IMR-90 (cell line): ENCODE measurements at regions not wholly inside any gene's neighbourhood (a gene's known extent, or its start where the extent isn't known, plus 50 kb on each side); places are given as distances from the start of the nearest gene placed in this dataset.

ENCODE experiments used
- ATAC-seq: fragments of 200-7000 bp; cut with Tn5 transposase; 2 replicates; pipeline ENCODE4 v1.9.1; 2020; ENCODE audit warnings: low read depth, mild to moderate bottlenecking, moderate library complexity
- BruUV-seq: library from RNA; stranded (reverse); fragments of 400-500 nt; replicated peaks from 2 replicates; lab custom pipeline; 2021; lab: Mats Ljungman, UMichigan
- CTCF ChIA-PET: fragments of 300-600 bp; formaldehyde crosslinking; extraction: SDS; loops from one replicate; lab custom pipeline; 2021; ENCODE audit warnings: antibody characterized with exemption; lab: Yijun Ruan, JAX
- POLR2A ChIA-PET: fragments of 300-600 bp; sonication (Branson Sonifier 250); formaldehyde crosslinking; loops from one replicate; lab custom pipeline; 2022; ENCODE audit warnings: antibody characterized with exemption; ENCODE audit not compliant: unreplicated experiment; lab: Charles Lee
- DNase-seq: peaks from one replicate; pipeline ENCODE4 v3.0.0; 2013
- H2AFZ ChIP-seq: replicated peaks from 2 replicates; pipeline ENCODE3; 2013; ENCODE audit warnings: low read length, mild to moderate bottlenecking; ENCODE audit not compliant: poor library complexity
- H2AK5ac ChIP-seq: 2 replicates; pipeline ENCODE4 v1.6.1; 2013; ENCODE audit warnings: low read depth, low read length, inconsistent platforms
- H2AK9ac ChIP-seq: replicated peaks from 2 replicates; pipeline ENCODE3; 2013; ENCODE audit warnings: mild to moderate bottlenecking, low read depth, low read length, moderate library complexity; ENCODE audit not compliant: poor library complexity
- H2BK120ac ChIP-seq: 2 replicates; pipeline ENCODE4 v1.6.1; 2013; ENCODE audit warnings: low read depth, low read length, inconsistent platforms
- H2BK15ac ChIP-seq: 3 replicates; pipeline ENCODE4 v1.6.1; 2013; ENCODE audit warnings: low read depth, low read length, inconsistent platforms
- H2BK20ac ChIP-seq: 2 replicates; pipeline ENCODE4 v1.6.1; 2013; ENCODE audit warnings: low read depth, mild to moderate bottlenecking, inconsistent platforms, low read length, moderate library complexity
- H2BK5ac ChIP-seq: 2 replicates; pipeline ENCODE4 v1.6.1; 2013; ENCODE audit warnings: mild to moderate bottlenecking, low read depth, low read length, inconsistent platforms; ENCODE audit not compliant: poor library complexity, severe bottlenecking
- H3K14ac ChIP-seq: replicated peaks from 2 replicates; pipeline ENCODE4 v1.6.1; 2013; ENCODE audit warnings: low read depth, low read length, inconsistent platforms
- H3K18ac ChIP-seq: 2 replicates; pipeline ENCODE4 v1.6.1; 2013; ENCODE audit warnings: low read depth, low read length, control low read depth
- H3K23ac ChIP-seq: 2 replicates; pipeline ENCODE4 v1.6.1; 2013; ENCODE audit warnings: low read depth, low read length, inconsistent platforms
- H3K27ac ChIP-seq: 2 replicates; pipeline ENCODE4 v1.5.1; 2013; ENCODE audit warnings: mild to moderate bottlenecking, control low read depth, low read length; ENCODE audit not compliant: insufficient read depth
- H3K27me3 ChIP-seq: 2 replicates; pipeline ENCODE4 v1.6.1; 2013; ENCODE audit warnings: low read length; ENCODE audit not compliant: control insufficient read depth, insufficient read depth
- H3K36me3 ChIP-seq: 2 replicates; pipeline ENCODE4 v1.6.1; 2013; ENCODE audit warnings: low read length, mixed read lengths; ENCODE audit not compliant: control insufficient read depth, insufficient read depth
- H3K4ac ChIP-seq: 2 replicates; pipeline ENCODE4 v1.6.1; 2013; ENCODE audit warnings: low read depth, low read length, inconsistent platforms
- H3K4me1 ChIP-seq: 2 replicates; pipeline ENCODE4 v1.6.1; 2013; ENCODE audit warnings: low read length, mixed read lengths; ENCODE audit not compliant: control insufficient read depth, insufficient read depth
- H3K4me2 ChIP-seq: 2 replicates; pipeline ENCODE4 v1.6.1; 2013; ENCODE audit warnings: low read depth, mild to moderate bottlenecking, control low read depth, low read length, moderate library complexity
- H3K4me3 ChIP-seq: 2 replicates; pipeline ENCODE4 v1.5.1; 2013; ENCODE audit warnings: low read depth, mild to moderate bottlenecking, control low read depth, low read length, moderate library complexity; ENCODE audit not compliant: insufficient read depth
- H3K56ac ChIP-seq: 2 replicates; pipeline ENCODE4 v1.6.1; 2013; ENCODE audit warnings: low read length, inconsistent platforms; ENCODE audit not compliant: insufficient read depth; ENCODE audit errors: extremely low read depth
- H3K79me1 ChIP-seq, 2 experiments: 2 replicates each; pipeline ENCODE4 v1.6.1; 2013; ENCODE audit warnings: low read length in 2 of 2, inconsistent platforms in 1 of 2, low read depth in 1 of 2
- H3K9ac ChIP-seq: 2 replicates; pipeline ENCODE4 v1.6.1; 2013; ENCODE audit warnings: low read depth, low read length, control low read depth
- H3K9me1 ChIP-seq: 2 replicates; pipeline ENCODE4 v1.6.1; 2013; ENCODE audit warnings: low read length, inconsistent platforms; ENCODE audit not compliant: insufficient read depth
- H3K9me3 ChIP-seq: 2 replicates; pipeline ENCODE4 v1.6.1; 2013; ENCODE audit warnings: low read length; ENCODE audit not compliant: control insufficient read depth, insufficient read depth
- H4K20me1 ChIP-seq: 2 replicates; pipeline ENCODE4 v1.6.1; 2013; ENCODE audit warnings: low read length, inconsistent platforms; ENCODE audit not compliant: insufficient read depth
- H4K5ac ChIP-seq: 2 replicates; pipeline ENCODE4 v1.6.1; 2013; ENCODE audit warnings: mild to moderate bottlenecking, low read depth, low read length, control low read depth
- H4K8ac ChIP-seq, 2 experiments: 2 replicates each; pipeline ENCODE4 v1.6.1; 2013; ENCODE audit warnings: low read depth in 2 of 2, low read length in 2 of 2, control low read depth in 1 of 2, inconsistent platforms in 1 of 2
- H4K91ac ChIP-seq: 2 replicates; pipeline ENCODE4 v1.6.1; 2013; ENCODE audit warnings: low read depth, low read length, inconsistent platforms; ENCODE audit not compliant: insufficient read depth
- BHLHE40 ChIP-seq: fragments of 150-350 bp; IDR thresholded peaks from 2 replicates; pipeline ENCODE4 v1.6.1; 2016; ENCODE audit warnings: mild to moderate bottlenecking, low read depth, low read length
- CEBPB ChIP-seq: IDR thresholded peaks from 2 replicates; pipeline ENCODE4 v1.6.1; 2012; ENCODE audit warnings: low read depth, low read length, improper control_type of control experiment
- CHD1 ChIP-seq: IDR thresholded peaks from 2 replicates; pipeline ENCODE4 v1.6.1; 2012; ENCODE audit warnings: low read depth, low read length, improper control_type of control experiment
- CTCF ChIP-seq: conservative IDR thresholded peaks from 2 replicates; pipeline ENCODE4 v1.5.1; 2012; ENCODE audit warnings: mild to moderate bottlenecking, low read depth, low read length, improper control_type of control experiment
- ELK1 ChIP-seq: fragments of 150-350 bp; IDR thresholded peaks from 2 replicates; pipeline ENCODE4 v1.6.1; 2016; ENCODE audit warnings: low read depth, mild to moderate bottlenecking, low read length, moderate library complexity, borderline replicate concordance
- FOS ChIP-seq: fragments of 150-350 bp; IDR thresholded peaks from 2 replicates; pipeline ENCODE4 v1.6.1; 2016; ENCODE audit warnings: low read depth, low read length
- MAFK ChIP-seq: IDR thresholded peaks from 2 replicates; pipeline ENCODE4 v1.6.1; 2012; ENCODE audit warnings: low read depth, low read length, improper control_type of control experiment
- MAZ ChIP-seq: IDR thresholded peaks from 2 replicates; pipeline ENCODE4 v1.6.1; 2012; ENCODE audit warnings: low read depth, mild to moderate bottlenecking, low read length, improper control_type of control experiment, moderate library complexity, borderline replicate concordance
- MXI1 ChIP-seq: IDR thresholded peaks from 2 replicates; pipeline ENCODE4 v1.6.1; 2012; ENCODE audit warnings: low read depth, mild to moderate bottlenecking, low read length, moderate library complexity, borderline replicate concordance
- NFE2L2 ChIP-seq: fragments of 150-350 bp; IDR thresholded peaks from 2 replicates; pipeline ENCODE4 v1.6.1; 2016; ENCODE audit warnings: low read depth, mild to moderate bottlenecking, low read length
- POLR2A ChIP-seq: IDR thresholded peaks from 2 replicates; pipeline ENCODE4 v1.6.1; 2012; ENCODE audit warnings: mild to moderate bottlenecking, low read depth, low read length
- RAD21 ChIP-seq: IDR thresholded peaks from 2 replicates; pipeline ENCODE4 v1.6.1; 2012; ENCODE audit warnings: low read length, improper control_type of control experiment
- RCOR1 ChIP-seq: IDR thresholded peaks from 2 replicates; pipeline ENCODE4 v1.6.1; 2012; ENCODE audit warnings: mild to moderate bottlenecking, low read length, improper control_type of control experiment; ENCODE audit not compliant: insufficient replicate concordance
- RFX5 ChIP-seq: IDR thresholded peaks from 2 replicates; pipeline ENCODE4 v1.8.0; 2012; ENCODE audit warnings: low read depth, mild to moderate bottlenecking, low read length, moderate library complexity
- SMC3 ChIP-seq: fragments of 150-350 bp; IDR thresholded peaks from 2 replicates; pipeline ENCODE4 v1.6.1; 2016; ENCODE audit warnings: low read depth, mild to moderate bottlenecking, antibody characterized with exemption, low read length, moderate library complexity
- USF2 ChIP-seq: fragments of 150-350 bp; IDR thresholded peaks from 2 replicates; pipeline ENCODE4 v1.6.1; 2017; ENCODE audit warnings: mild to moderate bottlenecking, antibody characterized with exemption, low read length, low read depth
- WGBS, 2 experiments: methylation state at CpG; one replicate each; pipeline versions ENCODE4 v1.1.5 to v1.1.7; 2013; ENCODE audit warnings: missing lambda C conversion rate in 2 of 2; ENCODE audit not compliant: insufficient read length in 1 of 2; ENCODE audit errors: extremely low coverage in 2 of 2; 5-methylcytosine and 5-hydroxymethylcytosine counted together
- dilution Hi-C: fragments of 300-500 bp; cut with HindIII; formaldehyde crosslinking; loops from one replicate; pipeline ENCODE4 v1.14.3; 2018; ENCODE audit warnings: low sequenced_read_pairs; ENCODE audit not compliant: unreplicated experiment
- in situ Hi-C: fragments of 300-500 bp; cut with MboI; formaldehyde crosslinking; loops from 3 replicates; pipeline ENCODE4 v1.14.3; 2019; ENCODE audit warnings: low sequenced_read_pairs, inconsistent platforms, mixed read lengths
- intact Hi-C: fragments of 100-400 bp; cut with micrococcal nuclease; formaldehyde crosslinking; loops from 2 replicates; pipeline ENCODE4 v1.10.0; 2022

GRCh38 chr3:140752499-140752898 is 74.6 kb downstream of the TRIM42 start:
- no peak overlapping the region for H2AK9ac ChIP-seq
- no peaks in the 10 kb centered on the region for H3K27me3 ChIP-seq
- H3K4me1 ChIP-seq, result no peaks in the 10 kb centered on the region
- intact Hi-C loops, result no loop called here
- in situ Hi-C loops, result no loop called here
- no peak overlapping the region for H3K4me3 ChIP-seq
- no peaks in the 10 kb centered on the region for H3K9me3 ChIP-seq
- ATAC-seq, result no peak
- 65% methylated on average over 2 of the region's 2 CpGs; no CpG with 5 or more reads in 1 of the 2 experiments for WGBS, 2 experiments
- no peak overlapping the region for H3K4me2 ChIP-seq
- no peak overlapping the region for H3K9ac ChIP-seq
- H3K36me3 ChIP-seq, result no peaks in the 10 kb centered on the region
- H2BK15ac ChIP-seq, result no peak overlapping the region
- H4K20me1 ChIP-seq, result no peaks in the 10 kb centered on the region
- H3K23ac ChIP-seq, result no peak overlapping the region
- no peak overlapping the region for H2AFZ ChIP-seq
- BruUV-seq, result no TSS peak
- H2BK20ac ChIP-seq, result no peak overlapping the region
- no peak overlapping the region for H2AK5ac ChIP-seq
- POLR2A ChIA-PET, result no interaction called here
- no peaks in the 10 kb centered on the region for H3K9me1 ChIP-seq
- H3K14ac ChIP-seq, result no peak overlapping the region
- H3K27ac ChIP-seq, result no peak overlapping the region
- no peak overlapping the region for H3K18ac ChIP-seq
- no peak overlapping the region for H3K56ac ChIP-seq
- no peak overlapping the region for H4K91ac ChIP-seq
- TF ChIP-seq MAFK (no peak), MXI1 (no peak), MAZ (no peak), NFE2L2 (no peak), CTCF (no peak), BHLHE40 (no peak), FOS (no peak), POLR2A (no peak), CEBPB (no peak), ELK1 (no peak), RAD21 (no peak), SMC3 (no peak), USF2 (no peak), CHD1 (no peak), RFX5 (no peak), RCOR1 (no peak)
- DNase-seq, result no peak
- no peaks in the 10 kb centered on the region for H3K79me1 ChIP-seq
- H4K8ac ChIP-seq, result no peak overlapping the region
- CTCF ChIA-PET, result no interaction called here
- H3K4ac ChIP-seq, result no peak overlapping the region
- dilution Hi-C loops, result no loop called here
- no peak overlapping the region for H2BK5ac ChIP-seq
- no peak overlapping the region for H4K5ac ChIP-seq
- no peak overlapping the region for H2BK120ac ChIP-seq
